Retinal pigment epithelial cell (primary cell): ENCODE measurements at regions not wholly inside any gene's neighbourhood (a gene's known extent, or its start where the extent isn't known, plus 50 kb on each side); places are given as distances from the start of the nearest gene placed in this dataset.

Experiments
- DNase-seq: peaks from one replicate; pipeline ENCODE4 v3.0.0-alpha.2; 2010; ENCODE audit warnings: low read depth
- H3K4me3 ChIP-seq: 2 replicates; pipeline ENCODE4 v1.5.1; 2011; ENCODE audit warnings: mild to moderate bottlenecking, low read length, control low read depth, moderate library complexity
- TF ChIP-seq, protein P1 (sequence below): conservative IDR thresholded peaks from 2 replicates; pipeline ENCODE4 v1.5.1; 2011; ENCODE audit warnings: low read depth, low read length, control low read depth, inconsistent platforms

DNA sequence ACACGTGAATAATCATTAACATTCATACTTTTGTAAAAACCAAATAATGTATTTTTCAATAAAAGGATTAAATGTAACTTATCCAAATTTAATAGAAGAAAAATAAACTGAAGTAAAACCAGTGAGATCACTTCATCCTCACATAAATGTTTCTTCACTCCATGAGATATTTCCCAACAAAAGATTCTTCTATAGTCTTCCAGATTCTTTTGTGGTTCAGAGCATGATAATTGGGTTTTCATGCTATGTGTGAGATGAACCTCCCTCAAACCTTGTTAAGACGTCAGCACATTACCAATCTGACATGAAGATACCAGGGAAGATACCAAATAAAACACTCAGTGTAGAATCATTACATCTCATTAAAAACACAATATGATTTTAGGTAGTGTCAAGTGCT is 62.9 kb upstream of the OXGR1 start:
- H3K4me3 ChIP-seq: no peak overlapping the region
- TF ChIP-seq, protein P1, sequence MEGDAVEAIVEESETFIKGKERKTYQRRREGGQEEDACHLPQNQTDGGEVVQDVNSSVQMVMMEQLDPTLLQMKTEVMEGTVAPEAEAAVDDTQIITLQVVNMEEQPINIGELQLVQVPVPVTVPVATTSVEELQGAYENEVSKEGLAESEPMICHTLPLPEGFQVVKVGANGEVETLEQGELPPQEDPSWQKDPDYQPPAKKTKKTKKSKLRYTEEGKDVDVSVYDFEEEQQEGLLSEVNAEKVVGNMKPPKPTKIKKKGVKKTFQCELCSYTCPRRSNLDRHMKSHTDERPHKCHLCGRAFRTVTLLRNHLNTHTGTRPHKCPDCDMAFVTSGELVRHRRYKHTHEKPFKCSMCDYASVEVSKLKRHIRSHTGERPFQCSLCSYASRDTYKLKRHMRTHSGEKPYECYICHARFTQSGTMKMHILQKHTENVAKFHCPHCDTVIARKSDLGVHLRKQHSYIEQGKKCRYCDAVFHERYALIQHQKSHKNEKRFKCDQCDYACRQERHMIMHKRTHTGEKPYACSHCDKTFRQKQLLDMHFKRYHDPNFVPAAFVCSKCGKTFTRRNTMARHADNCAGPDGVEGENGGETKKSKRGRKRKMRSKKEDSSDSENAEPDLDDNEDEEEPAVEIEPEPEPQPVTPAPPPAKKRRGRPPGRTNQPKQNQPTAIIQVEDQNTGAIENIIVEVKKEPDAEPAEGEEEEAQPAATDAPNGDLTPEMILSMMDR: no peak
- DNase-seq: no peak

DNA sequence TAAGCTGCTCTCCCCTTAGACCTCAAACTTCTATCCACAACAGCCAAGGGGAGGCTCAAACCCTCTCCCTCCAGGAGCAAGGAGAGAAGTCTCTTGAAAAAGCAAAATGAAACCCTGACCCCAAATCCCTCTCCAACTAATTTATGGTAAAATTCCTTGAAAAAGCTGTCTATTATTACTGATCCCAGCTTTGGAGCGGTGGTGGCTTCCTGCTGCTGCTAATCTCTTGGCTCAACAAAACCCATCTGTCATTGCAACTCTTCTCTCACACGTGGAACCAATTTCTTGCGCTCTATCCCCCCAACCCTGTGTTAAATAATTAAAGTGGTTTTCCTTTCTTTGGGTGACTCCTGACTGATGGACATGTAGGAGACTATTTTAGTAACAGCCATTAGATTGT is 64.1 kb upstream of the OXGR1 start:
- no peak overlapping the region for H3K4me3 ChIP-seq
- no peak for DNase-seq
- TF ChIP-seq, protein P1: no peak

DNA sequence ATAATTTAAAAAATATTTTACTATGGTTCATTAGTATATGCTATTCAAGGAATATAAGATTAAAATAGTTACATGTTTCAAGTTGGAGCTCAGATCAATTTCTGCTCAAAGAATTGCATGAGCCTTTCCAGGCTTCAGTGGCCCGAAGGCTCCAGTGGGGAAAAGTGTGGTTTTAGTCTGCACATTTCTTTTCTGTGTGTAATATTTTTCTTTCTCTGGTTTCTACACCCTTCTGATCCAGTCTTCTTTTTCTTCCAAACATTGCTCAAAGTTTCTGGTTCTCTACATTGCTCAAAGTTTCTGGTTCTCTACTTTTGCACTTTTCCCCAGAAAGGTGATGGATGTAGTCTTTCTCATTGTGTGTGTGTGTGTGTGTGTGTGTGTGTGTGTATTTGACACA is 64.7 kb upstream of the OXGR1 start:
- TF ChIP-seq, protein P1: no peak
- no peak overlapping the region for H3K4me3 ChIP-seq
- DNase-seq: no peak

DNA sequence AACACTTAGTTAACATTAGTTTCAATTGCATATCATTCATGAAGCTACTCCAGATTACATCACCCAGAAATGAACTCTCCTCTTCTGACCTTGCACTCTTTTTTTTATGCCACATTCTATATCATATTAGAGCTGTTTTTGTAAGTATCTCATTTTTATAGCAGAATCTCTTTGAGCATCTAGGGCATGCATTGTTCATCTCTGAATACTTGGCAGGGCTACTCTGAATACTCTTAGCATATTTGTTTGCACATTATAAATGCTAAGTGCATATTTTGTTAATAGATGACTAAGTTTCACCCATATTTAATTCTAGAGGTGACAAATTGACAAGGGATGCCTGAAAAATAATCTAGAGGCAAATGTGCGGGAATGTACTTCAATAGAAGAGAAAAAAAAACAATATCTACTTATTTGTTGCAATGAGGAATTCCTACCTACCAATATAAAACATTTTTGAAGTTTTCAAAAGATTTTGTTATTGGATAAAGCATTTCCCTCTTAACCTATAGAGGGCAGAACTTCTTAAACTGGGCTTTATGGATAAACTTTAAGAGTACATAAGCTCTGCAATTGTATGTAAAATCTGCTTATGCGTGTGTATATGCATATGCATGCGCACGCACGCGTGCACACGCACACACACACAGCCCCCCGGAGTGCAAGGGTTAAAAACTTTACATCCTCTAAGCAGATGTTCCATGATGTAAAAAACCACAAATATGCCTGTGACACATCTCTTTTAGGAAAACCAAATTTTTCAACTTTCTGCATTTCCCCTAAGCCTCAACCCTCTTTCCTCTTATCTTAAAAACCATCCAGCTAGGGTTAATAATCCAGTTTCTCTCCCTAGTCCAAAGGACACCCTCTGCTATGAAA is 73.0 kb upstream of the OXGR1 start:
- no peak for DNase-seq
- TF ChIP-seq, protein P1: peak; percentile 35
- H3K4me3 ChIP-seq: no peak overlapping the region

DNA sequence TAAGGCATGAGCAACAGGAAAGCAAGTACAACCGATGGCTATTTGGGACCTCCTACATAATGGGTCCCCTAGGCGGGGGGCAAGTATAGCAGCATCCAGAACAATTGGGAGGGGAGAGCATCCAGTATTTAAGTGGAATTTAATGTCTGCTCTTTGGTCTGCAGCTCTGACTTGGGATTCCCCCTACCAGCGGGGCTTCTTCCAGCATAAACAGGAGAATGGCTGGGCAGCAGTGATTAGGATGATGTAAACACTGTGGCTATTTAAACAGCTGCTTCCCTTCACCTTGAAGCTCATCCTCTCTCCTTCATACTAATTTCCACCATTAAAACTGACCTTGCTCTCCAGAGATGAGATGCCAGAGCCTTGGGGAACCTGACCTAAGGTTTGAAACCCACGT is 73.9 kb upstream of the OXGR1 start:
- TF ChIP-seq, protein P1: no peak
- no peak for DNase-seq
- H3K4me3 ChIP-seq: no peak overlapping the region

DNA sequence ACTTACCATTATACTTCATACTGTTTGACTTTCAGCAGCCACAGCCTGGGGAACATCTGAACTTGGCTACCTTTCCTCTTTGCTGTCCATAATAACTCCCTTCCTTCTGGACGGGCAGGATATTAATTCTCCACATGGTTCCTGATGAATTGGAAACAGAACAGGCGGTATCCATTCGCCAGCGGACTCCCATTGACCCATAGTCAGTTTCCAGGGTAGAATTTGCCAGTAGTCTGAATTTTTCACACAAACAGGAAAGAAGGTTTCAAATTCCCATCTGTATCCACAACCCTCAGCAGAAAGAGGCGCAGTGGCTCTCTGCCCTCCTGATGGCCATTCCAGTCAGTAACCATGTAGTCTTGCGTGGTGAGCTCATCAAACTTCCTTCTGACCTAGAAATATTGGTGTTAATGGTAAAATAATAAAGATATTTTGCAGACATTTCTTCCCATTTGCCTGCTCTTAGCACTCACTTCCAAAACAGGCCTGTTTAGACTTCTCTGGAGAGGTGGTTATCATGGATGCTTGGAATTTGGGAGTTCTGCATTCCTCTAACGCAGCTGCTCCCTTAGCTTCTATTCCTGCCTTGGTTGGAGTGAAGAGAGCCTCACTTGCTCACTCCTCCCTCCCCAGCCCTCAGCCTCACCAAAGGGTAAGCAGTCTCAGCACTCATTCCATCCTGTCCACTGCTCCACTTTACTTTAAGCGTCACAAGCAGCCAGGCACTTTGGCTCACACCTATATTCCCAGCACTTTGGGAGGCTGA is 75.0 kb upstream of the OXGR1 start:
- H3K4me3 ChIP-seq: no peak overlapping the region
- TF ChIP-seq, protein P1: no peak
- no peak for DNase-seq
